SU-DHL-6 (cell line): ENCODE measurements at regions not wholly inside any gene's neighbourhood (a gene's known extent, or its start where the extent isn't known, plus 50 kb on each side); places are given as distances from the start of the nearest gene placed in this dataset.

Experiments
- H2AFZ ChIP-seq: fragments of 200-600 bp; sonication (generic); 2 replicates; pipeline ENCODE4 v1.6.1; 2014; ENCODE audit warnings: low read depth, mild to moderate bottlenecking, moderate library complexity, mixed read lengths, antibody characterized with exemption, low read length; ENCODE audit not compliant: severe bottlenecking
- H3F3A ChIP-seq: fragments of 200-600 bp; shearing (Covaris generic); 2 replicates; pipeline ENCODE4 v1.6.0; 2016; ENCODE audit warnings: antibody characterized with exemption, mild to moderate bottlenecking; ENCODE audit not compliant: insufficient read depth
- H3K27ac ChIP-seq: fragments of 200-600 bp; sonication (generic); 2 replicates; pipeline ENCODE4 v1.5.1; 2016; ENCODE audit warnings: low read depth, mild to moderate bottlenecking, low read length, moderate library complexity, mixed read lengths
- H3K27me3 ChIP-seq: fragments of 200-600 bp; sonication (generic), shearing (Covaris generic); 2 replicates; pipeline ENCODE4 v1.6.0; 2014; ENCODE audit warnings: mild to moderate bottlenecking, low read length
- H3K36me3 ChIP-seq: fragments of 200-600 bp; sonication (generic); 2 replicates; pipeline ENCODE4 v1.6.1; 2014; ENCODE audit warnings: mild to moderate bottlenecking, low read length, mixed read lengths
- H3K4me2 ChIP-seq: fragments of 300-600, 200-600 bp; shearing (Covaris generic), sonication (generic); 2 replicates; pipeline ENCODE4 v1.6.0; 2014; ENCODE audit warnings: low read length, low read depth, mild to moderate bottlenecking; ENCODE audit not compliant: poor library complexity, severe bottlenecking
- H3K4me3 ChIP-seq: fragments of 200-600 bp; sonication (generic); 2 replicates; pipeline ENCODE4 v1.5.1; 2014; ENCODE audit warnings: antibody characterized with exemption, low read length, mild to moderate bottlenecking, mixed read lengths; ENCODE audit not compliant: insufficient read depth, poor library complexity, severe bottlenecking
- H3K79me2 ChIP-seq: fragments of 200-600 bp; sonication (generic); 2 replicates; pipeline ENCODE4 v1.6.1; 2014; ENCODE audit warnings: mild to moderate bottlenecking, low read length, moderate library complexity; ENCODE audit not compliant: insufficient read depth
- H3K9ac ChIP-seq: fragments of 200-600 bp; sonication (generic); 2 replicates; pipeline ENCODE4 v1.7.0; 2014; ENCODE audit warnings: mild to moderate bottlenecking, low read length
- H3K9me2 ChIP-seq: fragments of 200-600 bp; sonication (generic); replicated peaks from 2 replicates; pipeline ENCODE4 v1.6.1; 2014; ENCODE audit warnings: low read length; ENCODE audit not compliant: insufficient read depth
- H3K9me3 ChIP-seq: fragments of 200-600 bp; sonication (generic); 2 replicates; pipeline ENCODE4 v1.6.1; 2014; ENCODE audit warnings: low read length, mixed read lengths; ENCODE audit not compliant: insufficient read depth
- H4K20me1 ChIP-seq: fragments of 200-600 bp; sonication (generic); 2 replicates; pipeline ENCODE4 v1.6.1; 2014; ENCODE audit warnings: low read depth, mild to moderate bottlenecking, antibody characterized with exemption, low read length, moderate library complexity, mixed read lengths
- CTCF ChIP-seq: fragments of 200-600 bp; sonication (generic); IDR thresholded peaks from one replicate; pipeline ENCODE4 v1.5.1; 2017; ENCODE audit warnings: antibody characterized with exemption, mild to moderate bottlenecking, low read length, moderate library complexity; ENCODE audit not compliant: insufficient read depth, poor library complexity, severe bottlenecking
- EZH2phosphoT487 ChIP-seq: fragments of 200-600 bp; sonication (generic), shearing (Covaris generic); conservative IDR thresholded peaks from 2 replicates; pipeline ENCODE4 v1.6.1; 2018; ENCODE audit warnings: mild to moderate bottlenecking, antibody characterized with exemption, low read length, moderate library complexity, mixed read lengths

GRCh38 chr18:63071701-63072141 lies 247.8 kb downstream of the BCL2 start:
- Histone ChIP-seq H3K36me3 (no peaks in the 10 kb centered on the region), H3K4me3 (no peak overlapping the region), H3K27ac (no peak overlapping the region), H4K20me1 (no peaks in the 10 kb centered on the region), H3F3A (no peaks in the 10 kb centered on the region), H3K79me2 (no peaks in the 10 kb centered on the region), H2AFZ (no peak overlapping the region), H3K9ac (no peak overlapping the region), H3K27me3 (no peaks in the 10 kb centered on the region), H3K4me2 (no peak overlapping the region), H3K9me3 (no peaks in the 10 kb centered on the region), H3K9me2 (no peaks in the 10 kb centered on the region)
- no peak for TF ChIP-seq EZH2phosphoT487
- no peak for TF ChIP-seq CTCF

- Histone ChIP-seq H3K27me3 (no peaks in the 10 kb centered on the region), H3K27ac (no peak overlapping the region), H3K36me3 (no peaks in the 10 kb centered on the region), H3K4me2 (no peak overlapping the region), H4K20me1 (no peaks in the 10 kb centered on the region), H2AFZ (no peak overlapping the region), H3K9ac (no peak overlapping the region), H3K79me2 (no peaks in the 10 kb centered on the region), H3K9me2 (no peaks in the 10 kb centered on the region), H3F3A (no peaks in the 10 kb centered on the region), H3K9me3 (no peaks in the 10 kb centered on the region), H3K4me3 (no peak overlapping the region)
- TF ChIP-seq EZH2phosphoT487 (no peak), CTCF (no peak)
These were observed 248.6 kb downstream of the BCL2 start for GRCh38 chr18:63070767-63071502.

GRCh38 chr18:63069496-63069895 lies 250.1 kb downstream of the BCL2 start:
- Histone ChIP-seq H3K36me3 (no peaks in the 10 kb centered on the region), H3K4me2 (no peak overlapping the region), H2AFZ (no peak overlapping the region), H3K9ac (no peak overlapping the region), H3F3A (no peaks in the 10 kb centered on the region), H3K9me2 (no peaks in the 10 kb centered on the region), H3K27me3 (no peaks in the 10 kb centered on the region), H3K79me2 (no peaks in the 10 kb centered on the region), H3K27ac (no peak overlapping the region), H3K4me3 (no peak overlapping the region), H3K9me3 (no peaks in the 10 kb centered on the region), H4K20me1 (no peaks in the 10 kb centered on the region)
- TF ChIP-seq EZH2phosphoT487: no peak
- no peak for TF ChIP-seq CTCF
